ENCODE measurements at regions not wholly inside any gene's neighbourhood (a gene's known extent, or its start where the extent isn't known, plus 50 kb on each side); places are given as distances from the start of the nearest gene placed in this dataset.
"Not testable (repeated sequence)": the region's sequence is repeated elsewhere in the genome, so short reads cannot be mapped to it uniquely, and the experiment has no call there.

DNA sequence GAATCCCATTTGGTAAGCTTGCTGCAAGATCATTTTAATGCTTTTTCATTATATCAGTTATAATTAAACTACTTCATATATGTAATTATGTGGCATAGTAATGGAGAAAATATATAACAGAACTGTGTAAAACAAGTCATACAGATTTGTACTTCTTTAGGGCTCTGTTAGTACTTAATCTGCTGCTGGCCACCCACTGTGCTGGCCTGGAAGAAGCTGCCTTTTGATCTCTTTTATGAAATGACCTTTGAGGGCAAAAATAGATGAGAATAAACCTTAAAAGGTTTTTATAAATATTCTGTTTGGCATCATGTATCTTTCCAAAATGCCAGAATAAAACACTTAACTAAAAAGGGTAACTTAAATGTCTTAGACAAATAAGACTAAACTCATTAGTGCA, 262.9 kb downstream of the ZIC1 start:
- no peak for DNase-seq (ENCODE audit: low read depth in 2 of 2)

DNA sequence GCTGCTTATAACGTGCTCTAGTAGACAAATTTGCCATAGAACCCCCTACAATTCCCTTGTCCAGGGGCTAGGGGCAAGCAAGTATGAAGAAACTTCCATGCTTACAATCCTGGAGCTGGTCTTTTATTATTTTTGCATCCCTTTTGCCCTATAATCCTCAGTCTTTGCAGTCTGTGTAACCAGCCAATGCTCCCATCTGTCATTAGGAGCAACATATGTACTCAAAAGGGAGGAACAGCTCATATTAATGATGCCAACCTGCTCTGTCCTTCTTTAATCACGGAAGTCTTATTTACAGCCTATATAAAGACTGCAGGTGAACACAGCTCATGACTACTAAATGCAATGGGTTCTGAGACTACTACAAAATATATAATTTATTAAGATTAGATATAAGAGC, 263.3 kb downstream of the ZIC1 start:
- no peak for DNase-seq (ENCODE audit: low read depth in 2 of 2)

DNA sequence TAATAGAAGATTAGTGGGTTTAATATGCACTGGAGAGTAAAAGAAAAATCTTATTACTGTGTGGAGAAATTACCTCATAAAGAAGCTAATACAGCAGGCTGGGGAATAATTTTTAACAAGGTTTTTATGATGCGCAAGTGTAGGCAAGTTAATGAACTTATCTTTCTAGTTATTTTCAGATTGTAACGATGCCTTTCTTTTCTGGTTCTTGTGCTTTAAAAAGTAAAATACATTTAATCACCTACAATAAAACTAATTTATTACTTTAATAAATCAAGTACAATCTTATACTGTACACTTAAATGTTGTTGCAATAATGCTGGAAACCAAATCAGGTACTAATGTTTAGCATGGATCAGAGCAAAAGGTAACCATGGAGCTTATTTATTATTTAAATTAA, 266.6 kb downstream of the ZIC1 start:
- no peak for DNase-seq (ENCODE audit: low read depth in 2 of 2)

GRCh38 chr3:147680837-147681483, 271.8 kb downstream of the ZIC1 start:
- no peak for DNase-seq (ENCODE audit: low read depth in 2 of 2)

- DNase-seq (ENCODE audit: low read depth in 2 of 2): no peak
Measured at GRCh38 chr3:147688868-147689267, 279.7 kb downstream of the ZIC1 start.

DNA sequence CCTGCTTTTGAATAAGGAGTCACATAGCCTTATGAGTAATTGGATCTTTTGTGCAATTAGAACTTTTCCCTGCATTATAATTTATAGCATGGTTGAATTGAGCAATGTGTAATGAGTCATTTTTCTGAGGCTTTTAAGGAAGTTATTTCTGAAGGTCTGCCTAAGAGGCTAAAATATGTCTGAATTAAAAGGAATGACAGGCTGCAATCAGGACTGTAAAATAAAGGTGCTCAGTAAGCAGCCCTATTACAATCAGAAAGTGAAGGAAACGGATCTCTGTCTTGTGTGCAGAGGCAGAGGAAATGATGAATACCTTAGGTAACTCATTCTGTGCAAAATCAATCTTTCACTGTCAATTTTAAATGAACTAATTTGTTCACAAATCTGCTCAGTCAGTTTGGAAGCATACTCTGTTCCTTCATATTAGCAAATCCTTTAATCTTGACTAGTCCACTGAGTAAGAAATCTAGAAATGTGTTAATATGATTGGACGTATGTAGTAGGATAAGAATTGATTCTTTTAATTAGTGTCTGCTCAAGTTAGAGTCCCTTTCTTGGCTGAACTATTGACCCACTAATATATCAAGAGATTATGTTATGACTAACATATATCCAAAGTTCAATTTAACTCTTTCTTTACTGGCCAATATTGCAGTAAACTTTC, 290.1 kb downstream of the ZIC1 start:
- DNase-seq (ENCODE audit: low read depth in 2 of 2): peak; percentile 38 to 53

DNA sequence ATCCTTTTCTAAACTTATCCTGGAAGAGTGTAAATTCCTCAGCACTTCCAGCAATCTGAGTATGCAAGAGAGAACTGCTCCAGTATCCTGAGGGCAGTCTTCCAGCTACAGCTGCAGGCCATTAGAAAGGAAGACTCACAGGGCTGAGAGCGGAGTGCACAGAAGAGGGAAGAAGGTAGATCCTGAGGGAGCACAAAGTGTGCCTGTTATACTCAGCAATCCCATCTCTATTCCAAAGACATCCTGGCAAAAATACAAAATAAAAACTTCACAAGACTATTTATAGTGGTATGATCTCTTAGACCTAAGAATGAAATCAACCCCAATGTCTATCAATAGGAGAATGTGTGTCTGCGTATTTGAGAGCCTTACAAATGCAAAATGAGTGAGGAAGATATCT, 292.0 kb downstream of the ZIC1 start:
- peak; percentile 8 to 35 for DNase-seq (ENCODE audit: low read depth in 2 of 2)

DNA sequence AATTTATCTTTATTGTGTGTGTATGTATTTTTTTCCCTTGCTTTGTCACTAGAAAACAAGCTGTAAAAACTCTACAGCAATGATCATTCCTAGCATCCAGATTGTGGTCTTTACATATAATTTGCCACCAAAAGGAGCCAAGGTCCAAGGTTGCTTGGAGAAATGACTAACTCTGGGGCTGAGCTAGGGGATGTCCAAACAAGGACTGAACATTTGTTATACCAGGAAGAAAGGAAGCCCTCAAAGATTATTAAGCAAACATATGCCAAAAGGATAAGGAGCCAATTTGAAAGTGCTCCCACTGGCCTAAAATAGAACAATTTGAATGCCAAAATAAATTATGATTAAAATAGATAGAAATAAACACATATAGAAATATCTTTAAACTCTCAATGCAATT, 293.3 kb downstream of the ZIC1 start:
- no peak for DNase-seq (ENCODE audit: low read depth in 2 of 2)

GRCh38 chr3:147705651-147706051, 296.5 kb downstream of the ZIC1 start:
- no peak for DNase-seq (ENCODE audit: low read depth in 2 of 2)

DNA sequence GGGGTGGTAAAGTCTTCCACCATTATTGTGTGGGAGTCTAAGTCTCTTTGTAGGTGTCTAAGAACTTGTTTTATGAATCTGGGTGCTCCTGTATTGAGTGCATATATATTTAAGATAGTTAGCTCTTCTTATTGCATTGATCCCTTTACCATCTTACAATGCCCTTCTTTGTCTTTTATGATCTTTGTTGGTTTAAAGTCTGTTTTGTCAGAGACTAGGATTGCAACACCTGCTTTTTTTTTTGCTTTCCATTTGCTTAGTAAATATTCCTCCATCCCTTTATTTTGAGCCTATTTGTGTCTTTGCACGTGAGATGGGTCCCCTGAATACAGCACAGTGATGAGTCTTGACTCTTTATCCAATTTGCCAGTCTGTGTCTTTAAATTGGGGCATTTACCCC, 301.6 kb downstream of the ZIC1 start:
- DNase-seq (ENCODE audit: low read depth in 2 of 2): not testable (repeated sequence)

GRCh38 chr3:147712357-147712756, 303.2 kb downstream of the ZIC1 start:
- no peak for DNase-seq (ENCODE audit: low read depth in 2 of 2)

DNA sequence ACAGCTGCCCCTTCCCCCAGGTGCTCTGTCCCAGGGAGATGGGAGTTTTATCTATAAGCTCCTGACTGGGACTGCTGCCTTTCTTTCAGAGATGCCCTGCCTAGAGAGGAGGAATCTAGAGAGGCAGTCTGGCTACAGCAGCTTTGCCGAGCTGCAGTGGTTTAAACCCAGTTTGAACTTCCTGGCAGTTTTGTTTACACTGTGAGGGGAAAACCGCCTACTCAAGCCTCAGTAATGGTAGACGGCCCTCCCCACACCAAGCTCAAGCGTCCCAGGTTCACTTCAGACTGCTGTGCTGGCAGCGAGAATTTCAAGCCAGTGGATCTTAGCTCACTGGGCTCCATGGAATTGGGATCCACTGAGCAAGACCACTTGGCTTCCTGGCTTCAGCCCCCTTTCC, 303.6 kb downstream of the ZIC1 start:
- not testable (repeated sequence) for DNase-seq (ENCODE audit: low read depth in 2 of 2)

DNA sequence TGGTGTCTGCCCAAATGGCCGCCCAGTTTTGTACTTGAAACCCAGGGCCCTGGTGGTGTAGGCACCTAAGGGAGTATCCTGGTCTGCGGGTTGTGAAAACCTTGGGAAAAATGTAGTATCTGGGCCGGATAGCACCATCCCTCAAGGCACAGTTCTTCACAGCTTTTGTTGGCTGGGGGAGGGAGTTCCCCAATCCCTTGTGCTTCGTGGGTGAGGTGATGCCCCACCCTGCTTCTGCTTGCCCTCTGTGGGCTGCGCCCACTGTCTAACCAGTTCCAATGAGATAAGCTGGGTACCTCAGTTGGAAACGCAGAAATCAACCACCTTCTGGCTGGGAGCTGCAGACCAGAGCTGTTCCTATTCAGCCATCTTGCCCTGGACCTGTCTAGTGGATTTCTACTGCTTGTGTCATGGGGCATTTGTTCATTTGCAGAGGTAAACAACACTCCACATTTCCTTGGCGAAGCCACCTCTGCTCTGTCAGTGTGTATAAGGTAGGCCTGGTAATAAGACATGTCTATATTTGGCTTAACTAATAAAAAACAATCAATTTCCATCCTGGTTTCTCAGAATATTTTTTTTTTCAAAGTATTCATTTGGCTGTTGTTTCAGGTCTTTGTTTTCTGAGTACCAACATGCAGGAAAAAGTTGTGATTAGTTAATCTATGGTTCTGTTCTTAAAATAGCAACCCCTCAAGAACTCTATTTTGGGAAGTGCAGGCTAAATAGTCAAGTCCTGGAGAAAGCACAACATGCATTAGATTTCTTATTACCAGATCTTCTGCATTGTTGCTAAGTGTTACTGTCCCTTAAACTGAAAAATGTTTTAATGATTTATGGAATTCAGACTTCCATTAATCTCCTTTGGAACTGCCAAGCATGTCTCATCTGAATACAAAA, 304.3 kb downstream of the ZIC1 start:
- no peak for DNase-seq (ENCODE audit: low read depth in 2 of 2)

DNA sequence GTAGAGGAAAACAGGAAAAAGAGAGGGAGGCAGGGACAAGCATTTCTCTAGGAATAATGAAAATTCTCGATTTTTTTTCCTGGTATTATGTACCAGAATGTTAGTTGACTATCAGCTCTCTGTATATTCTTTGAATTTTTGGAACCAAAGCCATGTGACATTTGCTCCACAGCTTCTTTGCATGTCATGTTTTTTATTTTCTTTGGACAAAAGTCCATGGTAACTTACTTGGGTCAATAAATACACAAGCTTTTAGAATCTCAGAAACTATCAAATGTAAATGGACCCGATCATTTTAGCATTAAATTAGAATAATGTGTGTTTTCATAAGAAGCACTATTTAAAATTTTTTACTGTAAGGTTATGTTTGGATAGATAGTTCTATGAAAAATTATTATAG, 320.5 kb downstream of the ZIC1 start:
- no peak for DNase-seq (ENCODE audit: low read depth in 2 of 2)

- DNase-seq (ENCODE audit: low read depth in 2 of 2): no peak
Measured at GRCh38 chr3:147730284-147730683, 321.1 kb downstream of the ZIC1 start.

DNA sequence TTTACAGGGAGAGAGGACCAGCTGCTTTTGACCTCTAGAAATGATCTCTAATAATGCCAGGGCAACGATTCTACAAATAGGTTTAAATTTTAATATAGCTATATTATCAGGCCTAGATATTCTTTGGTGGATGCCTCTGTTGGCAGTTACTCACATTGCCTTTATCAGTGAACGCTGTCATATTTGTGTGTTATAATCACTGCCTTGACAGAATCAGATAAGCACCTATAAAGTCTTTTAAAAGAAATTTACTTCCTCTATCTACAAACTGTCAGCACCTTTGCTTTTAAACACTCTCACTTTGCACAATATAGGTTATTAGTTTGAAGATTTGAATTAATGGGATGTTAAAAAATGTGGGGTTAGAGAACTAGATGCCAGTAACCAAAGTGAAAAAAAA, 324.1 kb downstream of the ZIC1 start:
- DNase-seq (ENCODE audit: low read depth in 2 of 2): no peak

DNA sequence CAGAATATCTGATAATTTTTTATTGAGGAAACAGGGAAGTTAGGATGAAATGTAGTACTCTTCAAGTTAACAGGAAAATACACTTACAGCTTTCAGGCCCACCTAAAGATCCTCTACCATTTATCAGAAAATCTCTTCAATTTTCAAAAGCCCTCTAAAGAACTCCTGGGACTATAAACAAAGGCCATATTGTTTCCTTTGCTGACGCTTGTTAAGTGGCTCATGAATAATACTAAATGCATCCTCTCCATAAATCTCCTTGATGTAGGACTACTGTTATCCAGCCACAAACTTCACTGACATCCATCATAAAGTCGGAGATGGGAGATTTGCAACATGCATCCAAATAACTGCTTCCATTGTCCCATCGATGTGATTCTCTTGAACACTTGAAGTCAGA, 326.5 kb downstream of the ZIC1 start:
- no peak for DNase-seq (ENCODE audit: low read depth in 2 of 2)

GRCh38 chr3:147736226-147736625, 327.1 kb downstream of the ZIC1 start:
- DNase-seq (ENCODE audit: low read depth in 2 of 2): no peak

DNA sequence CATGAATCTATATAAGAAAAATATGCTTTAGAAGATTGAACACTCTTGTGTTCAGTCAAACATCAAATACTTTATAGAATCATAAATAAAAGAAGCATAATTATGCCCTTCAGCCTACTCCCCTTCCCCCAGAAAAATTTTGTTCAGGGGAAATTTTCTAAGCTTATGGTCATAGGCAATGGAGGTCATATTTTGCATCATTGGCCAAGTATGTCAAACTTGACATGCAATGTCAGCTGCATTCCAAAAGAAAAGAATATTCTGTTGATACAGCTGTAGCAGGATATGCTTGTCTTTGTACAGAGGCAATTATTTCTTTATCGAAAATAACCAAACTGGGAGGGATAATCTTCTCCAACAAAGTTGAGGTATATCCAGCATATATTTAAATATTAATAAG, 328.2 kb downstream of the ZIC1 start:
- no peak for DNase-seq (ENCODE audit: low read depth in 2 of 2)

DNA sequence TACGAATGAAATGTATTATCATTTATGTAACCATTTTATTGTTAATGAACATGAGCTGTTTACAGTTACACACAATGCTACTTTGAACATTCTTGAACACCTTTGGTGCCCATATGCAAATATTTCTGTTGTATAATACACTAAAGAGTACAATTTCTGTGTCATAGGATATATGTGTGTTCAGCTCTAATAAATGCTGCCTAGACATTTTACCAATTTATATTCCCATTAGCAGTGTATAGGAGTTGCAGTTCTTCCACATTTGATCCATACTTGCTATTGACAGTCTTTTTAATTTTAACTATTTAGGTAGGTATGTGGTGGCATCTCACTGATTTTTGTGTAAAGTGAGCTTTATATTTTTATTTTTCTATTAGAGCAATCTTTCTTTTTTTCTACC, 331.8 kb downstream of the ZIC1 start:
- no peak for DNase-seq (ENCODE audit: low read depth in 2 of 2)

DNA sequence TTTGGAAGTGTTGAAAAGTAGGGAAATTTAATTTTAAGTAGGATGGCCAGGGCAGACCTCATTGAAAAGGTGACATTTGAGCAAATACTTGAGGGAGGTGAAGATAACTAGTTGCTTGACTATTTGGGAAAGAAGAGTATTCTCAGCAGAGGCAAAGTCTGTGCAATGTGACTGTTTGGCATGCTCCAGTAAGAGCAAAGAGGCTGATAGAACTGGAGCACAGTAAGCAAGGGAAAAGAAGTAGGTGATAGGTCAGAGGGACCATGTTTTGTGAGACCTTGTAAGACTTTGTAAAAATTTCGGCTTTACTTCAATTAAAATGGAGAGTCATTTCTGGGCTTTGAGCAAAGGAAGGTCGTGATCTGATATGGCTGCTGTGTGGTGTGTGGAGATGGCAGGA, 335.8 kb downstream of the ZIC1 start:
- no peak for DNase-seq (ENCODE audit: low read depth in 2 of 2)

- no peak for DNase-seq (ENCODE audit: low read depth in 2 of 2)
Measured at GRCh38 chr3:147755310-147755709, 346.1 kb downstream of the ZIC1 start.

- no peak for DNase-seq (ENCODE audit: low read depth in 2 of 2)
Measured at GRCh38 chr3:147756476-147756875, 347.3 kb downstream of the ZIC1 start.

All from fibroblast of skin of left biceps (primary cell).